HEK293 (cell line): ENCODE measurements at regions not wholly inside any gene's neighbourhood (a gene's known extent, or its start where the extent isn't known, plus 50 kb on each side); places are given as distances from the start of the nearest gene placed in this dataset.
A peak's percentile ranks its signal among the peaks of the same experiment; 100 is the strongest.
"Not testable (repeated sequence)": the region's sequence is repeated elsewhere in the genome, so short reads cannot be mapped to it uniquely, and the experiment has no call there.

Experiments used
- CTCF ChIA-PET: fragments of 350-600 bp; formaldehyde crosslinking; extraction: SDS; loops from one replicate; lab custom pipeline; 2021; ENCODE audit warnings: antibody characterized with exemption; lab: Yijun Ruan, JAX
- POLR2A ChIA-PET: fragments of 300-600 bp; formaldehyde crosslinking; extraction: SDS; loops from one replicate; lab custom pipeline; 2020; ENCODE audit warnings: antibody characterized with exemption, inconsistent platforms; lab: Yijun Ruan, JAX
- H3K27ac ChIP-seq: fragments of 200-500 bp; sonication (Bioruptor generic); 2 replicates; pipeline ENCODE4 v1.5.1; 2014; ENCODE audit warnings: low read depth, low read length, control low read depth, inconsistent platforms; ENCODE audit errors: extremely low read depth
- H3K36me3 ChIP-seq, 2 experiments: fragments of 200-500 bp in 1 of 2; sonication (Bioruptor generic) in 1 of 2; 1 replicate in 1 of 2; 2 replicates in 1 of 2; pipeline ENCODE4 v1.5.1; 2014 to 2017; ENCODE audit warnings: inconsistent platforms in 2 of 2, low read length in 2 of 2; ENCODE audit not compliant: control insufficient read depth in 2 of 2, insufficient read depth in 1 of 2
- H3K4me1 ChIP-seq: fragments of 200-500 bp; sonication (Bioruptor generic); 2 replicates; pipeline ENCODE4 v1.5.1; 2014; ENCODE audit warnings: mild to moderate bottlenecking, low read length, inconsistent platforms; ENCODE audit not compliant: control insufficient read depth, insufficient read depth
- H3K4me3 ChIP-seq: 2 replicates; pipeline ENCODE4 v1.5.1; 2011; ENCODE audit warnings: low read depth, mild to moderate bottlenecking, control low read depth, low read length, moderate library complexity
- H3K9me3 ChIP-seq: fragments of 200-500 bp; sonication (Bioruptor generic); 2 replicates; pipeline ENCODE4 v1.5.1; 2014; ENCODE audit warnings: low read depth, low read length, inconsistent platforms; ENCODE audit not compliant: control insufficient read depth, insufficient read depth
- KLF16 ChIP-seq: fragments of 450-650 bp; formaldehyde crosslinking; IDR thresholded peaks from 2 replicates; pipeline ENCODE4 v1.5.1; 2017; ENCODE audit warnings: missing biosample characterization, missing genetic modification characterization
- KLF8 ChIP-seq: fragments of 450-650 bp; formaldehyde crosslinking; IDR thresholded peaks from 2 replicates; pipeline ENCODE4 v1.5.1; 2016; ENCODE audit warnings: missing biosample characterization, missing genetic modification characterization
- SP3 ChIP-seq: fragments of 450-650 bp; formaldehyde crosslinking; IDR thresholded peaks from 2 replicates; pipeline ENCODE4 v1.5.1; 2016; ENCODE audit warnings: missing biosample characterization, missing genetic modification characterization
- SP7 ChIP-seq: fragments of 450-650 bp; formaldehyde crosslinking; IDR thresholded peaks from 2 replicates; pipeline ENCODE4 v1.5.1; 2016; ENCODE audit warnings: missing biosample characterization, missing genetic modification characterization
- YY2 ChIP-seq: fragments of 450-650 bp; formaldehyde crosslinking; IDR thresholded peaks from 2 replicates; pipeline ENCODE4 v1.5.1; 2016; ENCODE audit warnings: missing biosample characterization, missing genetic modification characterization
- ZBTB7A ChIP-seq: fragments of 450-650 bp; formaldehyde crosslinking; IDR thresholded peaks from 2 replicates; pipeline ENCODE4 v1.5.1; 2016; ENCODE audit warnings: low read depth, missing biosample characterization, missing genetic modification characterization
- ZNF155 ChIP-seq: fragments of 450-650 bp; formaldehyde crosslinking; IDR thresholded peaks from 2 replicates; pipeline ENCODE4 v1.5.1; 2016; ENCODE audit warnings: missing biosample characterization, missing genetic modification characterization
- ZNF16 ChIP-seq: fragments of 450-650 bp; formaldehyde crosslinking; IDR thresholded peaks from 2 replicates; pipeline ENCODE4 v1.5.1; 2016; ENCODE audit warnings: low read depth, missing biosample characterization, missing genetic modification characterization
- ZNF324 ChIP-seq: fragments of 450-650 bp; formaldehyde crosslinking; IDR thresholded peaks from 2 replicates; pipeline ENCODE4 v1.5.1; 2016; ENCODE audit warnings: missing biosample characterization, missing genetic modification characterization
- ZNF354C ChIP-seq: fragments of 450-650 bp; formaldehyde crosslinking; IDR thresholded peaks from 2 replicates; pipeline ENCODE4 v1.5.1; 2016; ENCODE audit warnings: missing biosample characterization, missing genetic modification characterization, low read depth, borderline replicate concordance
- ZNF423 ChIP-seq: fragments of 450-650 bp; formaldehyde crosslinking; IDR thresholded peaks from 2 replicates; pipeline ENCODE4 v1.5.1; 2016; ENCODE audit warnings: missing biosample characterization, missing genetic modification characterization
- ZNF473 ChIP-seq: fragments of 450-650 bp; formaldehyde crosslinking; IDR thresholded peaks from 2 replicates; pipeline ENCODE4 v1.5.1; 2017; ENCODE audit warnings: missing biosample characterization, missing genetic modification characterization
- ZNF501 ChIP-seq: fragments of 450-650 bp; formaldehyde crosslinking; IDR thresholded peaks from 2 replicates; pipeline ENCODE4 v1.5.1; 2016; ENCODE audit warnings: missing biosample characterization, missing genetic modification characterization
- ZNF707 ChIP-seq: fragments of 450-650 bp; formaldehyde crosslinking; IDR thresholded peaks from 2 replicates; pipeline ENCODE4 v1.5.1; 2016; ENCODE audit warnings: missing biosample characterization, missing genetic modification characterization
- ZNF837 ChIP-seq: fragments of 450-650 bp; formaldehyde crosslinking; IDR thresholded peaks from 2 replicates; pipeline ENCODE4 v1.5.1; 2016; ENCODE audit warnings: missing biosample characterization, missing genetic modification characterization
- TF ChIP-seq, protein P1 (sequence below): fragments of 450-650 bp; formaldehyde crosslinking; IDR thresholded peaks from 2 replicates; pipeline ENCODE4 v1.5.1; 2016; ENCODE audit warnings: missing biosample characterization, missing genetic modification characterization
- TF ChIP-seq, protein P2 (sequence below): fragments of 450-650 bp; formaldehyde crosslinking; IDR thresholded peaks from 2 replicates; pipeline ENCODE4 v1.5.1; 2016; ENCODE audit warnings: missing biosample characterization, missing genetic modification characterization
- TF ChIP-seq, protein P3 (sequence below): IDR thresholded peaks from 2 replicates; pipeline ENCODE4 v1.6.1; 2011; ENCODE audit warnings: mild to moderate bottlenecking, low read depth, low read length, borderline replicate concordance
- TF ChIP-seq, protein P4 (sequence below): fragments of 450-650 bp; formaldehyde crosslinking; IDR thresholded peaks from 2 replicates; pipeline ENCODE4 v1.5.1; 2016; ENCODE audit warnings: missing biosample characterization, missing genetic modification characterization
- TF ChIP-seq, protein P5 (sequence below): fragments of 450-650 bp; formaldehyde crosslinking; IDR thresholded peaks from 2 replicates; pipeline ENCODE4 v1.5.1; 2016; ENCODE audit warnings: missing biosample characterization, missing genetic modification characterization

DNA sequence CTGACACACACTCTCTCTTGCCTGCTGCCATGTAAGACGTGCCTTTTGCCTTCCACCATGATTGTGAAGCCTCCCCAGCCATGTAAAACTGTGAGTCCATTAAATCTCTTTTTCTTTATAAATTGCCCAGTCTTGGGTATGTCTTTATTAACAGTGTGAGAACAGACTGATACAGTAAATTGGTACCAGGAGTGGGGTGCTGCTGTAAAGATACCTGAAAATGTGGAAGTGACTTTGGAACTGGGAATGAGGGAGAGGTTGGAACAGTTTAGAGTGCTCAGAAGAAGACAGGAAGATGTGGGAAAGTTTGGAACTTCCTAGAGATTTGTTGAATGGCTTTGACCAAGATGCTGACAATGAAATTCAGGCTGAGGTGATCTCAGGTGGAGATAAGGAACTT is 77.9 kb upstream of the SFRP2 start:
- H3K36me3 ChIP-seq, H3K4me3 ChIP-seq, POLR2A ChIA-PET, H3K4me1 ChIP-seq, CTCF ChIA-PET, H3K9me3 ChIP-seq, H3K27ac ChIP-seq: not testable (repeated sequence)
- peak; percentile 90 for TF ChIP-seq ZNF707 (tag by site-specific recombination)

DNA sequence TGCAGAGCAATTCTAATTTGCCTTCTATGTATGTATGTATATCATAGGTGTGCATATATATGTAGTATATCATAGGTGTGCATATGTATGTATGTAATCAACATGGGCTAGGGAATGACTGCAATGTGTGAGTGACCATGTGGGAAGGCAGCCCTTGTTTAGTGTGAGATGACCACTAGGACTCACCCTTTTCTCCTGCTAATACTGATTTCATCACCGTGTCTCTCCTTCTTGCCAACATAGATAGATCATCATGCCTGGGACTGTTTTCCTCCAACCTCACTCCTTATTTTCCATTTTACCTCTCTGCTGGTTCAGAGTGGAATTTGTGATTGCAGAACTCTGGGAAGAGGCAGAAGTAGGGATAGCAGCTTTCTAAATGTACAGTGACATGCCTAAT is 63.6 kb upstream of the SFRP2 start:
- no peak for TF ChIP-seq KLF8 (tag by site-specific recombination)
- TF ChIP-seq ZNF423 (tag by site-specific recombination): no peak
- TF ChIP-seq, protein P1, sequence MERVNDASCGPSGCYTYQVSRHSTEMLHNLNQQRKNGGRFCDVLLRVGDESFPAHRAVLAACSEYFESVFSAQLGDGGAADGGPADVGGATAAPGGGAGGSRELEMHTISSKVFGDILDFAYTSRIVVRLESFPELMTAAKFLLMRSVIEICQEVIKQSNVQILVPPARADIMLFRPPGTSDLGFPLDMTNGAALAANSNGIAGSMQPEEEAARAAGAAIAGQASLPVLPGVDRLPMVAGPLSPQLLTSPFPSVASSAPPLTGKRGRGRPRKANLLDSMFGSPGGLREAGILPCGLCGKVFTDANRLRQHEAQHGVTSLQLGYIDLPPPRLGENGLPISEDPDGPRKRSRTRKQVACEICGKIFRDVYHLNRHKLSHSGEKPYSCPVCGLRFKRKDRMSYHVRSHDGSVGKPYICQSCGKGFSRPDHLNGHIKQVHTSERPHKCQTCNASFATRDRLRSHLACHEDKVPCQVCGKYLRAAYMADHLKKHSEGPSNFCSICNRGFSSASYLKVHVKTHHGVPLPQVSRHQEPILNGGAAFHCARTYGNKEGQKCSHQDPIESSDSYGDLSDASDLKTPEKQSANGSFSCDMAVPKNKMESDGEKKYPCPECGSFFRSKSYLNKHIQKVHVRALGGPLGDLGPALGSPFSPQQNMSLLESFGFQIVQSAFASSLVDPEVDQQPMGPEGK (tag by site-specific recombination): no peak
- TF ChIP-seq ZNF473 (tag by site-specific recombination): no peak
- TF ChIP-seq, protein P2, sequence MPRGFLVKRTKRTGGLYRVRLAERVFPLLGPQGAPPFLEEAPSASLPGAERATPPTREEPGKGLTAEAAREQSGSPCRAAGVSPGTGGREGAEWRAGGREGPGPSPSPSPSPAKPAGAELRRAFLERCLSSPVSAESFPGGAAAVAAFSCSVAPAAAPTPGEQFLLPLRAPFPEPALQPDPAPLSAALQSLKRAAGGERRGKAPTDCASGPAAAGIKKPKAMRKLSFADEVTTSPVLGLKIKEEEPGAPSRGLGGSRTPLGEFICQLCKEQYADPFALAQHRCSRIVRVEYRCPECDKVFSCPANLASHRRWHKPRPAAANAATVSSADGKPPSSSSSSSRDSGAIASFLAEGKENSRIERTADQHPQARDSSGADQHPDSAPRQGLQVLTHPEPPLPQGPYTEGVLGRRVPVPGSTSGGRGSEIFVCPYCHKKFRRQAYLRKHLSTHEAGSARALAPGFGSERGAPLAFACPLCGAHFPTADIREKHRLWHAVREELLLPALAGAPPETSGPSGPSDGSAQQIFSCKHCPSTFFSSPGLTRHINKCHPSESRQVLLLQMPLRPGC (tag by site-specific recombination): no peak
- TF ChIP-seq ZNF501 (tag by site-specific recombination): no peak
- TF ChIP-seq ZNF837: no peak
- TF ChIP-seq KLF16 (tag by site-specific recombination): no peak
- TF ChIP-seq, protein P3, sequence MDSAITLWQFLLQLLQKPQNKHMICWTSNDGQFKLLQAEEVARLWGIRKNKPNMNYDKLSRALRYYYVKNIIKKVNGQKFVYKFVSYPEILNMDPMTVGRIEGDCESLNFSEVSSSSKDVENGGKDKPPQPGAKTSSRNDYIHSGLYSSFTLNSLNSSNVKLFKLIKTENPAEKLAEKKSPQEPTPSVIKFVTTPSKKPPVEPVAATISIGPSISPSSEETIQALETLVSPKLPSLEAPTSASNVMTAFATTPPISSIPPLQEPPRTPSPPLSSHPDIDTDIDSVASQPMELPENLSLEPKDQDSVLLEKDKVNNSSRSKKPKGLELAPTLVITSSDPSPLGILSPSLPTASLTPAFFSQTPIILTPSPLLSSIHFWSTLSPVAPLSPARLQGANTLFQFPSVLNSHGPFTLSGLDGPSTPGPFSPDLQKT: no peak
- no peak for TF ChIP-seq ZNF155
- TF ChIP-seq, protein P4, sequence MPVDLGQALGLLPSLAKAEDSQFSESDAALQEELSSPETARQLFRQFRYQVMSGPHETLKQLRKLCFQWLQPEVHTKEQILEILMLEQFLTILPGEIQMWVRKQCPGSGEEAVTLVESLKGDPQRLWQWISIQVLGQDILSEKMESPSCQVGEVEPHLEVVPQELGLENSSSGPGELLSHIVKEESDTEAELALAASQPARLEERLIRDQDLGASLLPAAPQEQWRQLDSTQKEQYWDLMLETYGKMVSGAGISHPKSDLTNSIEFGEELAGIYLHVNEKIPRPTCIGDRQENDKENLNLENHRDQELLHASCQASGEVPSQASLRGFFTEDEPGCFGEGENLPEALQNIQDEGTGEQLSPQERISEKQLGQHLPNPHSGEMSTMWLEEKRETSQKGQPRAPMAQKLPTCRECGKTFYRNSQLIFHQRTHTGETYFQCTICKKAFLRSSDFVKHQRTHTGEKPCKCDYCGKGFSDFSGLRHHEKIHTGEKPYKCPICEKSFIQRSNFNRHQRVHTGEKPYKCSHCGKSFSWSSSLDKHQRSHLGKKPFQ (tag by site-specific recombination): no peak
- no peak for TF ChIP-seq ZNF16
- TF ChIP-seq ZNF354C (tag by site-specific recombination): no peak
- TF ChIP-seq, protein P5, sequence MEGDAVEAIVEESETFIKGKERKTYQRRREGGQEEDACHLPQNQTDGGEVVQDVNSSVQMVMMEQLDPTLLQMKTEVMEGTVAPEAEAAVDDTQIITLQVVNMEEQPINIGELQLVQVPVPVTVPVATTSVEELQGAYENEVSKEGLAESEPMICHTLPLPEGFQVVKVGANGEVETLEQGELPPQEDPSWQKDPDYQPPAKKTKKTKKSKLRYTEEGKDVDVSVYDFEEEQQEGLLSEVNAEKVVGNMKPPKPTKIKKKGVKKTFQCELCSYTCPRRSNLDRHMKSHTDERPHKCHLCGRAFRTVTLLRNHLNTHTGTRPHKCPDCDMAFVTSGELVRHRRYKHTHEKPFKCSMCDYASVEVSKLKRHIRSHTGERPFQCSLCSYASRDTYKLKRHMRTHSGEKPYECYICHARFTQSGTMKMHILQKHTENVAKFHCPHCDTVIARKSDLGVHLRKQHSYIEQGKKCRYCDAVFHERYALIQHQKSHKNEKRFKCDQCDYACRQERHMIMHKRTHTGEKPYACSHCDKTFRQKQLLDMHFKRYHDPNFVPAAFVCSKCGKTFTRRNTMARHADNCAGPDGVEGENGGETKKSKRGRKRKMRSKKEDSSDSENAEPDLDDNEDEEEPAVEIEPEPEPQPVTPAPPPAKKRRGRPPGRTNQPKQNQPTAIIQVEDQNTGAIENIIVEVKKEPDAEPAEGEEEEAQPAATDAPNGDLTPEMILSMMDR: no peak
- TF ChIP-seq ZNF324: no peak
- TF ChIP-seq ZBTB7A (tag by site-specific recombination): no peak
- no peak for TF ChIP-seq SP7 (tag by site-specific recombination)
- no peak for TF ChIP-seq YY2 (tag by site-specific recombination)
- TF ChIP-seq SP3 (tag by site-specific recombination): no peak
- ChIA-PET POLR2A (interaction anchor here (0.7 kb wide), 1 partner anchor 7 kb away, joined by 3 read pairs; no protein-coding TSS in a partner anchor), CTCF (no interaction called here)
- H3K9me3 ChIP-seq: no peaks in the 10 kb centered on the region
- no peak overlapping the region for H3K4me3 ChIP-seq
- no peak overlapping the region for H3K27ac ChIP-seq
- no peaks in the 10 kb centered on the region for H3K36me3 ChIP-seq
- H3K4me1 ChIP-seq: no peaks in the 10 kb centered on the region
